DMS153 (cell line): ENCODE measurements at regions not wholly inside any gene's neighbourhood (a gene's known extent, or its start where the extent isn't known, plus 50 kb on each side); places are given as distances from the start of the nearest gene placed in this dataset.
"Not testable (repeated sequence)": the region's sequence is repeated elsewhere in the genome, so short reads cannot be mapped to it uniquely, and the experiment has no call there.

Source experiments
- DNase-seq: peaks from one replicate; lab custom pipeline; 2025; lab: John Stamatoyannopoulos, UW

GRCh38 chrX:40245488-40246071 lies 147.8 kb upstream of the BCOR start:
- DNase-seq: no peak

- DNase-seq: no peak
These were observed 147.2 kb upstream of the BCOR start for GRCh38 chrX:40244980-40245379.

GRCh38 chrX:40243755-40244515 lies 146.2 kb upstream of the BCOR start:
- DNase-seq: no peak

GRCh38 chrX:40240844-40241243 lies 143.1 kb upstream of the BCOR start:
- no peak for DNase-seq

GRCh38 chrX:40237731-40238178 lies 140.0 kb upstream of the BCOR start:
- DNase-seq: no peak

- no peak for DNase-seq
These were observed 132.9 kb upstream of the BCOR start for GRCh38 chrX:40230646-40231045.

- no peak for DNase-seq
These were observed 129.4 kb upstream of the BCOR start for GRCh38 chrX:40227125-40227524.

- DNase-seq: no peak
These were observed 126.9 kb upstream of the BCOR start for GRCh38 chrX:40224658-40225057.

- DNase-seq: not testable (repeated sequence)
These were observed 124.9 kb upstream of the BCOR start for GRCh38 chrX:40222612-40223011.

- no peak for DNase-seq
These were observed 115.3 kb upstream of the BCOR start for GRCh38 chrX:40213092-40213491.

GRCh38 chrX:40209951-40210617 lies 112.3 kb upstream of the BCOR start:
- no peak for DNase-seq

- DNase-seq: no peak
These were observed 109.9 kb upstream of the BCOR start for GRCh38 chrX:40207626-40208025.

GRCh38 chrX:40205471-40205870 lies 107.7 kb upstream of the BCOR start:
- peak; percentile 2 for DNase-seq

- DNase-seq: no peak
These were observed 104.7 kb upstream of the BCOR start for GRCh38 chrX:40202456-40202855.

- DNase-seq: no peak
These were observed 103.6 kb upstream of the BCOR start for GRCh38 chrX:40201329-40201885.

GRCh38 chrX:40199704-40200103 lies 101.9 kb upstream of the BCOR start:
- no peak for DNase-seq

- DNase-seq: no peak
These were observed 99.3 kb upstream of the BCOR start for GRCh38 chrX:40197071-40197470.

- no peak for DNase-seq
These were observed 97.6 kb upstream of the BCOR start for GRCh38 chrX:40195368-40195767.

GRCh38 chrX:40192196-40192595 lies 94.4 kb upstream of the BCOR start:
- no peak for DNase-seq

GRCh38 chrX:40189637-40190036 lies 91.9 kb upstream of the BCOR start:
- DNase-seq: no peak

GRCh38 chrX:40188573-40189417 lies 91.0 kb upstream of the BCOR start:
- DNase-seq: no peak

GRCh38 chrX:40184968-40185367 lies 87.2 kb upstream of the BCOR start:
- DNase-seq: no peak
